ENCODE measurements at regions not wholly inside any gene's neighbourhood (a gene's known extent, or its start where the extent isn't known, plus 50 kb on each side); places are given as distances from the start of the nearest gene placed in this dataset.

DNA sequence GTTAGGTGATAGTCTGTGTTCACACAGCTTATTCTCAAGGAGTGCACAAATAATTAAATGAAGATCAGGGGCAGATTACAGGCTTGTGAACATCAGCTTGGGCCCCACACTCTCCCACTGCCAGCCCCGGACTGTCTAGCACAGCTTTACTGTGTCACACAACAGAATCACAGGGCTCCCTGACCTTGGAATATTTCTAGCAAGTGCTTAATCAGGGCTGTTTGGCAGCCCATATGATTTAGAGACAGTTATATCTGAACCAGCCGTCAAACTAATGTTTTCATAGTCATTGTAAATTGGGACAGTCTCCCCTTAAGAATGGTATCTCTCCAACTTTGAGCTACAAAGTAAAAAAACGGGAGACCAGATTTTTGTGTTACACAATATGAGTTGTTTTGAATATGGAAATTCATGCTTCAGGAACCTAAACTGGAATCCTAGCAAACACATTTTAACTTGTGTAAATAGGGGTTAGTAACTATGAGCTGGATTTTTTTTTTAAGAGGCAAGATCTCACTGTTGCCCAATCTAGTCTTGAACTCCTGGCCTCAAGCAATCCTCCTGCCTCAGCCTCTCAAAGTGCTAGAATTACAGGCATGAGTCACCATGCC lies 517.6 kb downstream of the BNC2 start:
- Histone ChIP-seq H3K36me3 (ENCODE audit: insufficient read depth, low read length) (no peaks in the 10 kb centered on the region), H4K20me1 (ENCODE audit: insufficient read depth, low read length) (no peaks in the 10 kb centered on the region), H2AFZ (ENCODE audit: low read length) (no peak overlapping the region), H3K9me3 (ENCODE audit: low read length) (no peaks in the 10 kb centered on the region), H3K27ac (ENCODE audit: low read depth, low read length, poor library complexity, severe bottlenecking) (no peak overlapping the region), H3K4me3 (ENCODE audit: low read depth, low read length, poor library complexity, severe bottlenecking) (no peak overlapping the region), H3K4me2 (ENCODE audit: low read length) (no peak overlapping the region), H3K79me2 (ENCODE audit: insufficient read depth, low read depth, low read length) (no peaks in the 10 kb centered on the region), H3K9me2 (ENCODE audit: insufficient read depth, low read length) (no peaks in the 10 kb centered on the region), H3K4me1 (ENCODE audit: insufficient read depth, low read length, poor library complexity, severe bottlenecking) (no peaks in the 10 kb centered on the region)
- TF ChIP-seq, protein P1, sequence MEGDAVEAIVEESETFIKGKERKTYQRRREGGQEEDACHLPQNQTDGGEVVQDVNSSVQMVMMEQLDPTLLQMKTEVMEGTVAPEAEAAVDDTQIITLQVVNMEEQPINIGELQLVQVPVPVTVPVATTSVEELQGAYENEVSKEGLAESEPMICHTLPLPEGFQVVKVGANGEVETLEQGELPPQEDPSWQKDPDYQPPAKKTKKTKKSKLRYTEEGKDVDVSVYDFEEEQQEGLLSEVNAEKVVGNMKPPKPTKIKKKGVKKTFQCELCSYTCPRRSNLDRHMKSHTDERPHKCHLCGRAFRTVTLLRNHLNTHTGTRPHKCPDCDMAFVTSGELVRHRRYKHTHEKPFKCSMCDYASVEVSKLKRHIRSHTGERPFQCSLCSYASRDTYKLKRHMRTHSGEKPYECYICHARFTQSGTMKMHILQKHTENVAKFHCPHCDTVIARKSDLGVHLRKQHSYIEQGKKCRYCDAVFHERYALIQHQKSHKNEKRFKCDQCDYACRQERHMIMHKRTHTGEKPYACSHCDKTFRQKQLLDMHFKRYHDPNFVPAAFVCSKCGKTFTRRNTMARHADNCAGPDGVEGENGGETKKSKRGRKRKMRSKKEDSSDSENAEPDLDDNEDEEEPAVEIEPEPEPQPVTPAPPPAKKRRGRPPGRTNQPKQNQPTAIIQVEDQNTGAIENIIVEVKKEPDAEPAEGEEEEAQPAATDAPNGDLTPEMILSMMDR (conservative IDR thresholded peaks at IDR 0.05; ENCODE audit: low read length), result no peak
- TF ChIP-seq EZH2phosphoT487 (IDR thresholded peaks at IDR 0.05; ENCODE audit: borderline replicate concordance, low read depth, low read length), result no peak
- ChIA-PET CTCF (ENCODE audit: unreplicated experiment) (no interaction called here), POLR2A (interaction anchor here (0.6 to 1.0 kb wide), 2 partner anchors 24 to 265 kb away, joined by 3 read pairs; no protein-coding TSS in a partner anchor)
- DNase-seq (ENCODE audit: low spot score), result no peak
- no TSS peak for BruUV-seq (replicated peaks)
- intact Hi-C loops (cut with micrococcal nuclease; ENCODE audit: unreplicated experiment), result no loop called here

DNA sequence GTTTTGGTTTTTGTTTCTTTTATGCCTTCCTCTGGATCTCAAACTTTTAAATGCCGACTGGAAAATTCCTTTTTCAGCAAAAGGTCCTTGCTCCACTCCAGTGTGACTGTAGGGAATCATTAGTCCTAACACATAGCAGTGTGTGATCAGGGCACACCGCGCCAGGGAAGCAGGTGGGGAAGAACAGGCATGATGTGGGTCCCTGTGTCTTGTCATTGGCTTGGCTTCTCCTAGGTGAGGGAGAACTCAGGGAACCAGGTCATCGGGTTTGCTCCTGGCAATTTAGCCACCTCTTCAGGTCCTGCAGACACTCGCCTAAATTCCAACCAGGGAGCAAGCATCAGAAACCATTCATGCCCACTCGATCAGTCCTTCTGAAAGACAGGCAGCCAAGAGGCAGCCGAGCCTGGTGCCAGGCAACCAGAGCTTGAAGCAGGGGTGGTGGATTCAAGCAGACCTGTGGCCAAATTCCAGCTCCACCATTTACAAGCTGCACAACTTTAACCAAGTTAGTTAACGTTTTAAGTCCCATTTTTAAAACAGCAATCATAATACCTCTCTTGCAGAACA lies 514.2 kb downstream of the BNC2 start:
- no peak for DNase-seq (ENCODE audit: low spot score)
- no peak overlapping the region for H2AFZ ChIP-seq (ENCODE audit: low read length)
- TF ChIP-seq, protein P1 (conservative IDR thresholded peaks at IDR 0.05; ENCODE audit: low read length), result no peak
- TF ChIP-seq EZH2phosphoT487 (IDR thresholded peaks at IDR 0.05; ENCODE audit: borderline replicate concordance, low read depth, low read length), result no peak
- no peaks in the 10 kb centered on the region for H4K20me1 ChIP-seq (ENCODE audit: insufficient read depth, low read length)
- no peak overlapping the region for H3K4me3 ChIP-seq (ENCODE audit: low read depth, low read length, poor library complexity, severe bottlenecking)
- ChIA-PET POLR2A (no interaction called here), CTCF (ENCODE audit: unreplicated experiment) (no interaction called here)
- no peaks in the 10 kb centered on the region for H3K79me2 ChIP-seq (ENCODE audit: insufficient read depth, low read depth, low read length)
- no peaks in the 10 kb centered on the region for H3K9me2 ChIP-seq (ENCODE audit: insufficient read depth, low read length)
- no peaks in the 10 kb centered on the region for H3K4me1 ChIP-seq (ENCODE audit: insufficient read depth, low read length, poor library complexity, severe bottlenecking)
- intact Hi-C loops (cut with micrococcal nuclease; ENCODE audit: unreplicated experiment), result no loop called here
- no peak overlapping the region for H3K4me2 ChIP-seq (ENCODE audit: low read length)
- no peaks in the 10 kb centered on the region for H3K9me3 ChIP-seq (ENCODE audit: low read length)
- no peaks in the 10 kb centered on the region for H3K36me3 ChIP-seq (ENCODE audit: insufficient read depth, low read length)
- BruUV-seq (replicated peaks), result no TSS peak
- H3K27ac ChIP-seq (ENCODE audit: low read depth, low read length, poor library complexity, severe bottlenecking), result no peak overlapping the region

DNA sequence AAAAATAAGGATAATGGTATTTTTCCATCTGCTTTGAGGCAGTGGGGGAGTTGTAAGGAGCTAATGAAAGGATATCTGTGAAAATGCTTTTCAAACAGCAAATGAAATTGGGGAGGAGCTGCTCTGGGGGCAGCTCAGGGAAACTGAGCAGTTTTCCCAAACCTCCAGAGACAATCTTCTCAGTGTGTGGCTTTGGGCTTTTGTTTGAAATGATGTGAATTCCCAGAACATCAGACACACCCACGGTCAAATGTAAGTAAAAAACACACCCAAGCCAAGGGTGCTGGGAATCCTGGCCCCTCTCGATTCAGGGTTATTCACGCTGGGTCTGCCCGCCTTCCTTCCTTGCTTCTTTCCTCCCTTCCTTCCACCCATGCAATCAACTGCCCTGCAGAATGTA lies 512.6 kb downstream of the BNC2 start:
- Histone ChIP-seq H3K36me3 (ENCODE audit: insufficient read depth, low read length) (no peaks in the 10 kb centered on the region), H4K20me1 (ENCODE audit: insufficient read depth, low read length) (no peaks in the 10 kb centered on the region), H3K27ac (ENCODE audit: low read depth, low read length, poor library complexity, severe bottlenecking) (no peak overlapping the region), H3K9me2 (ENCODE audit: insufficient read depth, low read length) (no peaks in the 10 kb centered on the region), H3K9me3 (ENCODE audit: low read length) (no peaks in the 10 kb centered on the region), H3K4me3 (ENCODE audit: low read depth, low read length, poor library complexity, severe bottlenecking) (no peak overlapping the region), H2AFZ (ENCODE audit: low read length) (no peak overlapping the region), H3K4me2 (ENCODE audit: low read length) (no peak overlapping the region), H3K79me2 (ENCODE audit: insufficient read depth, low read depth, low read length) (no peaks in the 10 kb centered on the region), H3K4me1 (ENCODE audit: insufficient read depth, low read length, poor library complexity, severe bottlenecking) (no peaks in the 10 kb centered on the region)
- no peak for DNase-seq (ENCODE audit: low spot score)
- intact Hi-C loops (cut with micrococcal nuclease; ENCODE audit: unreplicated experiment), result no loop called here
- BruUV-seq (replicated peaks), result no TSS peak
- ChIA-PET CTCF (ENCODE audit: unreplicated experiment) (no interaction called here), POLR2A (no interaction called here)
- TF ChIP-seq, protein P1 (conservative IDR thresholded peaks at IDR 0.05; ENCODE audit: low read length), result no peak
- TF ChIP-seq EZH2phosphoT487 (IDR thresholded peaks at IDR 0.05; ENCODE audit: borderline replicate concordance, low read depth, low read length), result no peak
